GM19455 (cell line): ENCODE measurements at regions not wholly inside any gene's neighbourhood (a gene's known extent, or its start where the extent isn't known, plus 50 kb on each side); places are given as distances from the start of the nearest gene placed in this dataset.

Source experiments
- ATAC-seq: cut with Tn5 transposase; IDR thresholded peaks from one replicate; pipeline ENCODE4 v1.9.1; 2021; ENCODE audit not compliant: unreplicated experiment

GRCh38 chr3:43783987-43784639, 93.4 kb downstream of the ABHD5 start:
- ATAC-seq: no peak

- ATAC-seq: no peak
Observed at GRCh38 chr3:43784640-43785011, 93.9 kb downstream of the ABHD5 start.

DNA sequence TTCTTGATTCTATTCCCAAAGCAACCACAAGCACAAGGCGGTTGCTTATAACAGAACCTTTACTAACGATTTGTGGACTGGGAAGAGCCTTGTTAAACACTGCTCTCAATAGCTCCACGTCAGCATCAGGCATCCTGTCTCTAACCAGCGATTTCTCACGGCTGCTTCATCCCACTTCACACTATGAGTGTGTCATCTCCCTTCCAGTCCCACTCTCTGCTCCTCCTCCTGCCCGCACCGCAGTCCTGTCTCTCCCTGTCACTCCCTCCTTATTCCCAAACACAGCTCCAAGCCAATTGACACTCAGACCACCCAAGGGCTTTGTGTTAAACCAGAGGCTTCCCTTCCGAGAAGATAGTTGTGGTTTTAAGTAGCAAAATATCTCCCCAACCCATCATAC, 94.8 kb downstream of the ABHD5 start:
- no peak for ATAC-seq

GRCh38 chr3:43786102-43786501, 95.4 kb downstream of the ABHD5 start:
- no peak for ATAC-seq

DNA sequence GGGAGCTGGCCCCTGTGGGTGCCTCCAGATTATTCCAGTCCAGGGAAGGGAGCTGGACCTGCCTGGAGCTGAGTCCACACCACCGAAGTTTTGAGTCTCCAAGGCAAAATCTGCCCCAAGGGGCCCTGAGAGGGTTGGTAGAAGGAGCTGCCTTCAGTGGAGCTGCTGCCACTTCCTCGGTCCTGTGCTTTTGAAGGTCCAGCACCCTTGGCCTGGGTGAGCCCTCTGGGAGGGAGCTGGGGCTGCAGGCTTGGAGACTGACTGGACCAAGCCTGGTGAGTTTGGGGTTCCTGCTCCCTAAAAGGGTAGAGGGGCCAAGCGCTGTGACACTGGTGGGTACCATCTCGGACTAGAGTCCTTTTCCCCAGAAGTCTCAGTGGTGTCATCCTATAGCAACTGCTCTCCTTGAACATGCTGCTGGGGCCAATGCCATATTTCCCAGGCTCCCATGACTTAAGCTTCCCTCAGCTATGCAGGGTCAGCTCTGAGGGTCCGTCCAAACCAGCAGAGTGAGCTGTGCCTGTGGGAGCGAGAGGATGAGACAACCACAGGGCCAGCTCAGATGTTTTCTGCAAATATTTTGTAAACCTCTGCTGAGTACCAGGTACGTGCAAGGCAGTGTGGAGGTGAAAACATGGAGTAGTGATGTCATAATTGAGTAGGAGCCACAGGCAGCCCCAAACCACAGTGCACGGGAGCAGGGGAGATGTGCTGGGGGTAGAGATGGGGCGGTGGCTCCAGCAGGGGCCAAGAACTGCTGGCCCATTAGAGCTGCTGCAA, 96.0 kb downstream of the ABHD5 start:
- ATAC-seq: no peak

GRCh38 chr3:43787330-43787729, 96.6 kb downstream of the ABHD5 start:
- ATAC-seq: no peak

- ATAC-seq: no peak
Observed at GRCh38 chr3:43789028-43789427, 98.3 kb downstream of the ABHD5 start.

GRCh38 chr3:43790060-43790459, 99.3 kb downstream of the ABHD5 start:
- no peak for ATAC-seq

- no peak for ATAC-seq
Observed at GRCh38 chr3:43790476-43790875, 99.7 kb downstream of the ABHD5 start.

GRCh38 chr3:43791246-43791645, 100.5 kb downstream of the ABHD5 start:
- ATAC-seq: no peak

- ATAC-seq: no peak
Observed at GRCh38 chr3:43792904-43793303, 102.2 kb downstream of the ABHD5 start.

DNA sequence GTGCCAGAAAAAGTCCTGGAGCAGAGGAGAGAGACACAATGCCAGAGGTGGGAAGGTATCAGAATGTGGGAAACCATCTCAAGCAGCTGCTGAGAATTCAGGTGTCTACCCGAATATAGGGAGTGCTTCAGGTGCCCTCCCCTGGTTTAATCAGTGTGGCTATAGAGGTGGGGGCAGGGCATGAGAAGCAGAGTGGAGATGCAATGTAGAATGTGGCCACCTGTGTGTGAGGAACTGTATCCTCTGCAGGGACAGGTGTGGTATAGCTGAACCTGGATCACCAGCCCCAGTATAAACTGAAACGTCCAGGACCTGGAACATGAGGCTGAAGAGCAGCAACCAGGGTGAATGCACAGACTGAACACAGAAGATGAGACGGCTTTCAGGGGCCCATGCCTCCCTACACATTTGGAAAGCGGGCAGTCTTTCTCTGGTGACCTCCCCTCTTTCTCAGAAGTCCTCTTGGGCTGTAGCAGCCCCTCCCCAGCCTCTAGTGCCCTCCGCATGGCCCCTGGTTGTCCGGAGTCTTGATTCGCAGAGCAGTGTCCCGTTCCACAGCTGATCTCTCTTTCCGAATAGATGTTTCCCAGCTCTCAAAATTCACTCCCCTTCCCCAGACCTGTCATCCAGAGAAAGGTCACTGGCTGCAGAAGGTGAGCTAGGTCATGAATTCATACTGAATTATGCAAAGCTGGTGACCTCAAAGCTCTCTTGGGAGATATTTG, 103.1 kb downstream of the ABHD5 start:
- no peak for ATAC-seq

DNA sequence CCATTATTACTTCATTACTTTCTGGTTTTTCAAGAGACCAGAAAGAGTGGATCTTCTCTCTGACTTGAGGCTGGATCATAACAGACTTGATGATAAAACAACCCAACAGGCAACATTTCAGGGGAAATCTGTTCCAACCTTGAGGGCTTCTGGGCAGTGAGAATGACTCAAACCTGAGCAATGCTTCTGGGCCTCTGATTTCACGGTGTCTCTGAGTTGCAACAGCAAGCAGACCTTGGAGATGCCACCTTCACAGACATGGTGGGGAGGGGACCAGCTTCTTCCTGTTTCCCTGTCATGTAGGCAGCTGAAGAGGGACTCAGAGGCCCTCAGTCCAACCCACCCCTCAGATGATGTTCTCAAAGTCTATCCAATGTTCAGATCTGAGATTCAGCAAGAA, 104.0 kb downstream of the ABHD5 start:
- no peak for ATAC-seq

DNA sequence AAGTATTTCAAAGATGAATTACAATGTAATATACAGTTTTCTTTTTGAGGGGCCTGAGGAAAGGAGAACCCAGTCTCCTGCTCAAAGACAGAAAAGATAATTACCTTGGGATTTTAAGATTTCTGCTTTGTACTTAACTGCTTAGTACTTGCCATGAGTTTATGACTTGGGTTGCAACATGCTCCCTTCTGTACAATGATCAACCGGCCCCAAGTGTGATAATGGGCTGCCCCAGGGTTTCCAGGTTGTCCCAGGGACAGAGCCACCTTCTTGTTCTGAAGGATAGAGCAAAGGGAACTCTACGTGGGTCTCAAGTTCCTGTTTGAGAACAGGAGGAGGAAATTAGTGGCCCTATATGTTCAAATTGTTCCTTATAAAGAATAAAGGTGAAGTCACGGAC, 104.8 kb downstream of the ABHD5 start:
- ATAC-seq: no peak

GRCh38 chr3:43796041-43796596, 105.4 kb downstream of the ABHD5 start:
- ATAC-seq: no peak

GRCh38 chr3:43797794-43798193, 107.1 kb downstream of the ABHD5 start:
- ATAC-seq: no peak

- ATAC-seq: no peak
Observed at GRCh38 chr3:43810797-43811196, 120.1 kb downstream of the ABHD5 start.

DNA sequence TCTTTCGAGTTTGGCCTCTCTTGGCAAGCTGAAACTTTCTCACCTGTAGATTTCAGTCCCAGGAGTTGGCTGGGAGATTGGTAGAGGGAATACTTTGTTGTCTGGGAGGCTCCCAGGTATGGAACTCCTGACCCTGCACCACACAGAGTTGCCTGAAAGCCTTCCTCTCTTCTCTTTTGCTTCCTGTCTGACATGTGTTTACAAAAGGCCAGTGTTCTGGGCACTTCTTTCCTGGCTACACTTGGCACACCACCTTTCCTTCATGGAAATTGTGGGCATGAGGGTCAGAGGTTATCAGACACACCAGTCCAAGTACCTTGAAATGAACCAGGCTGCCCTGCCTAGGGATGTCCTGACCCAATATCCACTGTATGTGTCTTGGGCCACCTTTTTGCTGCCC, 123.7 kb downstream of the ABHD5 start:
- ATAC-seq: no peak

GRCh38 chr3:43816372-43816771, 125.6 kb downstream of the ABHD5 start:
- no peak for ATAC-seq

DNA sequence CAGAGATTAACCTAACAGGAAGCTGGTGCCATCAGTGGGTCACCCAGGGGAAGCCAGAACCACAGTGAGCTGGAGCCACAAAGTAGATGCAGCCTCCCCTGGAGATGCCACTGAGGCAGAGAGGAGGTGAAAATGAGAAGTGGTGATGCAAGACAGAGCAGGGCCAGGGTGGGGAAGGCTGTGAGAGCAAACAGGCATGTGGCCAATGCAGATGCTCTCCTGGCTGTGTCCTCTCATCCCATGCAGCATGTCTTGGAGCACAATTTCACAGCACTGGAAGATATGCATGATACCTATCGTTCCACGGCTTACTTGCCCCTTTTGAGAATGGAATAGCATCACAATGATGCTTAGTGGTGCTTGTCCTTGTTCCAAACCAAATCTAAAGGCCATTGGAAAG, 126.3 kb downstream of the ABHD5 start:
- no peak for ATAC-seq

DNA sequence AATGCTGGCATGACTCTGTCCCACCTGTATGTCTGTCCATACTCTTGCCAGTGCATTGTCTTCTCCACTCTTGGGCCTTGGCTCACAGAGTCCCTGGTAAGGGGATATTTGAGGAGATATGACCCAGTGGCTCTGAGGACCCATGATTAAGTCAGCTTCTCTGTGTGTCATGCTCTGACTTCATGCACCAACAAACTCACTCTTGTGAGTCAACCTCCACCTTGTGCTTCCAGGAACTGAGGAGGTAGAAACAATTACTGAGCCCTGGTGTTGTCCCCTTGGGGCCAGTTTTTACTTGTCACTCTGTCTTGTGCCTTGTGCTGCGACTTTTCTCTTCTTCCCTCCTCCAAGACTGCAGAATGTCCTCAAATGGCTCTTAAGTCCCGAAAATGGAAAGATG, 127.1 kb downstream of the ABHD5 start:
- no peak for ATAC-seq

- no peak for ATAC-seq
Observed at GRCh38 chr3:43818229-43818628, 127.5 kb downstream of the ABHD5 start.
